Inferior parietal cortex (tissue), 1 donor: ENCODE measurements at regions not wholly inside any gene's neighbourhood (a gene's known extent, or its start where the extent isn't known, plus 50 kb on each side); places are given as distances from the start of the nearest gene placed in this dataset.
"Not testable (repeated sequence)": the region's sequence is repeated elsewhere in the genome, so short reads cannot be mapped to it uniquely, and the experiment has no call there.

Source experiments
- DNase-seq: peaks from one replicate; pipeline ENCODE4 v3.0.0-alpha.2; 2016; ENCODE audit errors: extremely low spot score

GRCh38 chr1:89436856-89437255 is 73.0 kb downstream of the GBP6 start:
- DNase-seq: no peak

GRCh38 chr1:89438301-89438700 is 74.4 kb downstream of the GBP6 start:
- not testable (repeated sequence) for DNase-seq

GRCh38 chr1:89440911-89441310 is 77.1 kb downstream of the GBP6 start:
- DNase-seq: no peak

- DNase-seq: no peak
These were observed 79.8 kb upstream of the LRRC8B start for GRCh38 chr1:89444791-89445190.

GRCh38 chr1:89451011-89451410 is 73.6 kb upstream of the LRRC8B start:
- DNase-seq: no peak

GRCh38 chr1:89453123-89453972 is 71.3 kb upstream of the LRRC8B start:
- DNase-seq: no peak

GRCh38 chr1:89454845-89455521 is 69.6 kb upstream of the LRRC8B start:
- DNase-seq: peak; percentile 76

GRCh38 chr1:89457046-89457445 is 67.6 kb upstream of the LRRC8B start:
- DNase-seq: no peak

- DNase-seq: no peak
These were observed 65.5 kb upstream of the LRRC8B start for GRCh38 chr1:89459081-89459480.

GRCh38 chr1:89460325-89460724 is 64.3 kb upstream of the LRRC8B start:
- DNase-seq: no peak

GRCh38 chr1:89462250-89462649 is 62.4 kb upstream of the LRRC8B start:
- DNase-seq: no peak

- DNase-seq: no peak
These were observed 60.6 kb upstream of the LRRC8B start for GRCh38 chr1:89464008-89464407.

- no peak for DNase-seq
These were observed 59.4 kb upstream of the LRRC8B start for GRCh38 chr1:89465201-89465600.

GRCh38 chr1:89466307-89466930 is 58.2 kb upstream of the LRRC8B start:
- no peak for DNase-seq

GRCh38 chr1:89472253-89472652 is 52.4 kb upstream of the LRRC8B start:
- DNase-seq: no peak

- no peak for DNase-seq
These were observed 51.7 kb upstream of the LRRC8B start for GRCh38 chr1:89472886-89473417.
